Omental fat pad (tissue), 3 donors: ENCODE measurements at regions not wholly inside any gene's neighbourhood (a gene's known extent, or its start where the extent isn't known, plus 50 kb on each side); places are given as distances from the start of the nearest gene placed in this dataset.

Source experiments
- ATAC-seq: fragments of 150-250 bp; one replicate; pipeline ENCODE4 v1.9.1; 2016; ENCODE audit warnings: mild to moderate bottlenecking, moderate library complexity; ENCODE audit not compliant: low FRiP score
- DNase-seq: peaks from one replicate; pipeline ENCODE4 v3.0.0-alpha.2; 2019; ENCODE audit warnings: low spot score
- TF ChIP-seq, protein P1 (sequence below), 3 donors: fragments of 450-650 bp; IDR thresholded peaks; one replicate each; pipeline ENCODE4 v1.5.1; 2016 to 2017; ENCODE audit warnings: antibody characterized with exemption in 3 of 3, mild to moderate bottlenecking in 3 of 3, moderate library complexity in 2 of 3

DNA sequence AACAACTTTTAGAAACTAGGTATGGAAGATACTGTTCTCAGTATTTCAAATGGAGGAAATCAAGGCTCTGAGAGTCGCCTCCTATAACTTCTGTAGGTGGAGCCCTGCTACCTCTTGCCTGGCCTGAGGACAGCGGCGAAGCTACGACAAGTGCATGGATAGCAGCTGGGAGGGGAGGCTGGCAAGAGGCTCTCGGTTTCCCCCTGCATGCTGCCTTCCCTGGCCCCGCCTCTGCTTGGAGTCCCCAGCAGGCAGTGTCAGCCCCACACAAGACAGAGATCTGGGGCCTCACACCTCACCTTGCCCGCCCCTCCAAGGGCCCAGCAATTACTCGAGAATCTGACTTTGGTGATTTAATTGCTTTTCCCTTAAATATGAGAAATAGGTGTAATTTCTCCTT lies 107.6 kb upstream of the POU3F3 start:
- TF ChIP-seq, protein P1, sequence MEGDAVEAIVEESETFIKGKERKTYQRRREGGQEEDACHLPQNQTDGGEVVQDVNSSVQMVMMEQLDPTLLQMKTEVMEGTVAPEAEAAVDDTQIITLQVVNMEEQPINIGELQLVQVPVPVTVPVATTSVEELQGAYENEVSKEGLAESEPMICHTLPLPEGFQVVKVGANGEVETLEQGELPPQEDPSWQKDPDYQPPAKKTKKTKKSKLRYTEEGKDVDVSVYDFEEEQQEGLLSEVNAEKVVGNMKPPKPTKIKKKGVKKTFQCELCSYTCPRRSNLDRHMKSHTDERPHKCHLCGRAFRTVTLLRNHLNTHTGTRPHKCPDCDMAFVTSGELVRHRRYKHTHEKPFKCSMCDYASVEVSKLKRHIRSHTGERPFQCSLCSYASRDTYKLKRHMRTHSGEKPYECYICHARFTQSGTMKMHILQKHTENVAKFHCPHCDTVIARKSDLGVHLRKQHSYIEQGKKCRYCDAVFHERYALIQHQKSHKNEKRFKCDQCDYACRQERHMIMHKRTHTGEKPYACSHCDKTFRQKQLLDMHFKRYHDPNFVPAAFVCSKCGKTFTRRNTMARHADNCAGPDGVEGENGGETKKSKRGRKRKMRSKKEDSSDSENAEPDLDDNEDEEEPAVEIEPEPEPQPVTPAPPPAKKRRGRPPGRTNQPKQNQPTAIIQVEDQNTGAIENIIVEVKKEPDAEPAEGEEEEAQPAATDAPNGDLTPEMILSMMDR (IDR thresholded peaks at IDR 0.05): no peak
- no peak for ATAC-seq
- DNase-seq: no peak

DNA sequence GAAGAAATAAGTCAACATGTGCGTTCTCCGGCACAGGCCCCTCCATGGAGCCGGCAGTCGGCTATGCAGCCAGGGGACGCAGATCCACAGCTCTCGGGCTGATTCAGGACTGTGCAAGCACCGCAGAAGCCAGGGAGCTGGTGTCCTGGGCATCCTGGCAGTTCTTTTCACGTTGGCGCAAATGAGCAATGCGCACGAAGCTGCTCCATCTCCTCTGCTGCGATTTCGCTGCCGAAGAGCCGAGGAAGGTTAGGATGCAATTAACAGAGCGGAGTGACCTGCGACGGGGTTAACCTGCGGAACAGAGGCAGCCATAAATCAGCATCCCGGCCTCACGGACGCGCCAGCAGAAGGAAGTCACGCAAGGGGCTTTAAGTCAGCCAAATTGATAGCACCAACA lies 107.1 kb upstream of the POU3F3 start:
- ATAC-seq (no peak), DNase-seq (no peak)
- TF ChIP-seq, protein P1 (IDR thresholded peaks at IDR 0.05): no peak

DNA sequence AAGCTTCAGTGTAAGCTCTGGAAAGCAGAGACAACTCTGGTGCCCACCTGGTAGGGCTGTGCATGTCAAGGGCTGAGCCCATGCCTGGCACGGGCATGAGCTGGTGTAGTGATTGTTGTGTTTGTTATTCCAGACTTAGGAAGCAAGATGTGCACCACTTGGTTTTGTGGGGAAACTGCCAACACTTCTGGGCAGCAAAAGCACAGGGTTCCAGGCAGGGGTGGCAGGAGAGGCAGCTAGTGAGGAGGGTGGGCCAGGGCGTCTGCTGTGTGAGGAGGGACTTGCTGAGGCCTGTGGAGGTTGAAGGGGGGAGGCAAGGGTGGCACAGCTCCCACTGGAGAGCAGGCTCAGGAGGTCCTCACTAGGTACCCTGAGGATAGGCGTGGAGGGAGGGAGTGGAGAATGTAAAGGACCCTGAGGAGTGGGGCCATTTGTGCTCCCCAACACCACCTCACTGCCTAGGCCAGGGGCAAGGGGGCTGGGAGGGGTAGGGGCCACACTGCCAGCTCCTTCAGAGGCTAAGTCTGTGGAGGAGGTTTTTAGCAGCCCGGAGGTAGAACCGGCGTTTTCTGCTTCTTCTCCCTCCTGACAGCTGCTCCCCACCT lies 104.0 kb upstream of the POU3F3 start:
- ATAC-seq (no peak), DNase-seq (no peak)
- TF ChIP-seq, protein P1 (IDR thresholded peaks at IDR 0.05): no peak

DNA sequence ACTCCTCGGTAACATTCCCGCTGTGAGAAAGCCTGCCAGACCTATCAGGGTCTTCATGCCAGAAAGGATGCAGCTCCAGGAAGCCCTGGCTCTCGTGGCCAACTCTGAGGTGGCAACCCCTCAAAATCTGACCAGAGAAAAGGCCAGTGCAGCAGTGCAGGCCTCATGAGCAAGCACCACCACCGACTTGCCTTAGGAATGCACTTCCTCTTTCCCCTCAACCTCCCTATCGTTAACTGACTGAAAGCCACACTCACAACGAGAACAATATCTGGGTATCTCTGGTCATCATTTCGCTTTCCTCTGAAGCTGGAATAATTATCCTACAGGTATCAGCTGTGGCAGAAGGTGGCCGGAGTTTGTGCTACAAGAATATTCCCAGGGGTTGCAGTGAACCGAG lies 101.4 kb upstream of the POU3F3 start:
- no peak for ATAC-seq
- DNase-seq: no peak
- TF ChIP-seq, protein P1 (IDR thresholded peaks at IDR 0.05): no peak

DNA sequence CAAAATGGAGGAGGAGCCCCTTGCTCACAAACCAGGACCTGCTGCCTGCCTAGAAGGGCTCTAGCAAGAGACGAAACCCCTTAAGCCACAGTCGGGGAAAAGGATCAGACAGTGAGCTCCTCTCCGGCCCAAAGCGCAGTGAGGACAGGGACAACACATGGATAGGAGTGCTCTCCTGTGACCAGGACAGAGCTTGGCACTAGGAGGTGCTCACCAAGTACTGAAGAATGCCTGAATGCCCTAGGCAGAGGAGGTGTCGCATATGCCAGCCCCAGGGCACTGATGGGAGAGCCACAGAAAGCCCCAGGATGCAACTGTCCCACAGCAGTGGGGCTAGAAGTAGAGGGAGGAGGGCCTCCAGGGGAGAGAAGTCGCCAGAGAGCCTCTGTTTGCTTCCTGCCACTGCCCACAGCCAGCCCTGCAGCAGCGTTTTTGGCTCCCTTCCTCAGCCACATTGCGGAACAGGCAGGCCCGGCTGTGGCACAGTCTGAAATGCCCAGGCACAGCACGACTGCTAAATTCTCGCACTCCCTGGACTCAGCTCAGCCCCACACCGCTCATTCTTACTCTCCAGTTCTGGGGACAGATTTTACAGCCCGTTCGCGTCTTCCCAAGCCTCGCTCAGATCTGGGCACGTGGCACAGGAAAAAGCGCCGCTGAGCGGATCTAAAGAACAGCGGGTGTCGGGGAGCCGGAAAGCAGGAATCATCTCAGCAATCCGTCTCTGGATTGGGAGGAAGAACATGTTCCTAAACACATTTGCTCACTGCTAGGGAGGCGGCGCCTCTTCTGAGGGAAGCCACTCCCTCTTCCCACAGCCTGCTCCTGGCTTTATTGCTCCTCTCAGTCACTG lies 98.7 kb upstream of the POU3F3 start:
- TF ChIP-seq, protein P1 (IDR thresholded peaks at IDR 0.05): no peak
- ATAC-seq: no peak
- DNase-seq: no peak

DNA sequence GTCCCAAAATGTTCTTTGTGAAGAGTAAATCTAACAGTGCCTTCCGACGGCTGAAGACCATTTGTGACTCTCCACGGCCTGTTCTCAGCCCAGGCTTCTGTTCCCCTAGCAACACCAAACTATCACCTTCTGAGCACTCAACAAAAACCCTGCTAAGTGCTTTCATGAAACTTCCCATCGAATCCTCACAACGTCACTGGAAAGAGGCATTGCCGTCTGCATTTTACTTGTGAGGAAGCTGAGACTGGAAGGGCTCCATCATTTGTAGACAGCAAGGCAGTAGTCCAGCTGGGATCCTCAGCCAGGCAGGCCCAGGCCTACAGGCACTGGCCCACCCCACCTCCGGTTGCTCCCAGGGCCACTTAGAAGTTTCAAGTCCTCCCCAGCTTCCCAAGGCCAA lies 97.8 kb upstream of the POU3F3 start:
- no peak for ATAC-seq
- TF ChIP-seq, protein P1 (IDR thresholded peaks at IDR 0.05): no peak

DNA sequence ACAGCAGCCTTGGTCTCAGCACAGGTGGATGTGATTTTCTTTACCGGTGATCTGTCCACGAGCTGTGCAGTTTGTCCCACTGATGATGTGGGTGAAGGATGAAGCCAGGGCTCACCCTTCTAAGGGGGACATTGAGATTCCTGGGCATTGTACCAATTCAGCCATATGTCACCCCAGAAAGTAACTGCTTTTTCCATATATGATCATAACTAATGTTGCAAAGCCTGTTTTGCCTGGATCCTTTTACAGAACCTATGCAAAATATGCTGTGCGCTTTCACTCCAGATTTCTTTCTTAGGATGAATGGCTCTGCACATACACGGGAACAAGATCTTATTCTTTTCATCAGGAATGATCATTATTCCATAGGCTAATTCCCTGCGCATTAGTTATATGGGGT lies 96.9 kb upstream of the POU3F3 start:
- DNase-seq (no peak), ATAC-seq (no peak)
- TF ChIP-seq, protein P1 (IDR thresholded peaks at IDR 0.05): no peak

More for the DNA sequence above, 97.8 kb upstream of the POU3F3 start:
- DNase-seq: no peak
